Thoracic aorta (tissue), 2 donors: ENCODE measurements at regions not wholly inside any gene's neighbourhood (a gene's known extent, or its start where the extent isn't known, plus 50 kb on each side); places are given as distances from the start of the nearest gene placed in this dataset.

Experiments used
- ATAC-seq: fragments of 150-250 bp; one replicate; pipeline ENCODE4 v1.8.0; 2017; ENCODE audit warnings: low read depth; ENCODE audit not compliant: insufficient number of reproducible peaks, low FRiP score
- DNase-seq: peaks from one replicate; pipeline ENCODE4 v3.0.0-alpha.2; 2020; ENCODE audit warnings: low spot score
- H3K27ac ChIP-seq, 2 donors: fragments of 200-600 bp; sonication (generic); 1 replicate in 1 of 2; 2 replicates in 1 of 2; pipeline ENCODE4 v1.5.1; 2016; ENCODE audit warnings: mild to moderate bottlenecking in 2 of 2, moderate library complexity in 2 of 2
- H3K27me3 ChIP-seq: fragments of 200-600 bp; sonication (generic); replicated peaks from 2 replicates; pipeline ENCODE4 v1.6.0; 2016; ENCODE audit warnings: mild to moderate bottlenecking; ENCODE audit not compliant: insufficient read depth
- H3K36me3 ChIP-seq: fragments of 200-600 bp; sonication (generic); one replicate; pipeline ENCODE4 v1.5.1; 2016
- H3K4me1 ChIP-seq, 2 donors: fragments of 200-600 bp; sonication (generic); 1 replicate in 1 of 2; 2 replicates in 1 of 2; pipeline versions ENCODE4 v1.5.1 to v1.6.0; 2016; ENCODE audit warnings: low read depth in 2 of 2, mild to moderate bottlenecking in 1 of 2; ENCODE audit not compliant: control insufficient read depth in 1 of 2
- H3K4me3 ChIP-seq: fragments of 200-600 bp; sonication (generic); 2 replicates; pipeline ENCODE4 v1.5.1; 2016; ENCODE audit warnings: mild to moderate bottlenecking
- H3K9me3 ChIP-seq: fragments of 200-600 bp; sonication (generic); 2 replicates; pipeline ENCODE4 v1.5.1; 2016
- CTCF ChIP-seq: fragments of 200-600 bp; sonication (generic); IDR thresholded peaks from one replicate; pipeline ENCODE4 v1.5.1; 2019; ENCODE audit warnings: antibody characterized with exemption

- TF ChIP-seq CTCF, result no peak
- H3K27me3 ChIP-seq, result no peaks in the 10 kb centered on the region
- ATAC-seq, result no peak
- H3K9me3 ChIP-seq, result no peaks in the 10 kb centered on the region
- no peak overlapping the region for H3K4me3 ChIP-seq
- H3K27ac ChIP-seq, result no peak overlapping the region
- no peak for DNase-seq
- no peaks in the 10 kb centered on the region for H3K36me3 ChIP-seq
- no peaks in the 10 kb centered on the region for H3K4me1 ChIP-seq
These were observed 82.6 kb upstream of the SHISAL1 start for GRCh38 chr22:44395118-44396005.

- Histone ChIP-seq H3K27me3 (no peaks in the 10 kb centered on the region), H3K36me3 (no peaks in the 10 kb centered on the region), H3K9me3 (no peaks in the 10 kb centered on the region), H3K4me3 (no peak overlapping the region), H3K27ac (no peak overlapping the region), H3K4me1 (no peaks in the 10 kb centered on the region)
- DNase-seq (no peak), ATAC-seq (no peak)
- no peak for TF ChIP-seq CTCF
These were observed 81.7 kb upstream of the SHISAL1 start for GRCh38 chr22:44394246-44395117.

- no peak for TF ChIP-seq CTCF
These were observed 80.3 kb upstream of the SHISAL1 start for GRCh38 chr22:44393066-44393465.

GRCh38 chr22:44392446-44392921 is 79.7 kb upstream of the SHISAL1 start:
- Histone ChIP-seq H3K4me3 (no peak overlapping the region), H3K9me3 (no peaks in the 10 kb centered on the region), H3K27me3 (no peaks in the 10 kb centered on the region), H3K27ac (no peak overlapping the region), H3K4me1 (no peaks in the 10 kb centered on the region), H3K36me3 (no peaks in the 10 kb centered on the region)
- DNase-seq (no peak), ATAC-seq (no peak)
- no peak for TF ChIP-seq CTCF

More at GRCh38 chr22:44393066-44393465, 80.3 kb upstream of the SHISAL1 start:
- Histone ChIP-seq H3K36me3 (no peaks in the 10 kb centered on the region), H3K27me3 (no peaks in the 10 kb centered on the region), H3K9me3 (no peaks in the 10 kb centered on the region), H3K4me3 (no peak overlapping the region), H3K4me1 (no peaks in the 10 kb centered on the region), H3K27ac (no peak overlapping the region)
- DNase-seq (no peak), ATAC-seq (no peak)
